22Rv1 (cell line): ENCODE measurements at regions not wholly inside any gene's neighbourhood (a gene's known extent, or its start where the extent isn't known, plus 50 kb on each side); places are given as distances from the start of the nearest gene placed in this dataset.

Source experiments
- CTCF ChIP-seq: fragments of 450-650 bp; IDR thresholded peaks from 2 replicates; pipeline ENCODE4 v1.5.1; 2017; ENCODE audit warnings: mild to moderate bottlenecking
- ZFX ChIP-seq: fragments of 450-650 bp; IDR thresholded peaks from 2 replicates; pipeline ENCODE4 v1.6.1; 2017; ENCODE audit warnings: antibody characterized with exemption, borderline replicate concordance

GRCh38 chr7:68529221-68529620 lies 1069.1 kb upstream of the AUTS2 start:
- TF ChIP-seq ZFX (no peak), CTCF (no peak)
